ENCODE measurements at regions not wholly inside any gene's neighbourhood (a gene's known extent, or its start where the extent isn't known, plus 50 kb on each side); places are given as distances from the start of the nearest gene placed in this dataset.

DNA sequence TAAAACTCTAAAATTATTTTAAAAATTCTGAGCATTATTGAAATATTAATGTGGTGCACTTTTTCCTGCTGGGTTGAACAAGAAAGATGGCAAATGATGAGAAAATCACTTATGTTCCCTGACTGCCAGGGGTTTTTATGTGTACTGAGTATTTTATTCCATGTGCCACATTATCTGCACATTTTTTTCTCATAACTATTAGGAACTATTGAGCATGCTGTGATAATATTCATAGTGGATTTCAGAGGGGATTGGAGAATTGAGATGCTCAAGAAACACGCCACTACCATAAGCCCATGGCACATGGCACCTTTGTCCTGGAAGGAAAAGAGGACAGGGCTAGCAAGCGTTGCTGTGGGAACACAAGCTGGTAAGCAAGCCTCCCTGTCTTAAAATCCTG lies 478.5 kb upstream of the GYPC start:
- no peaks in the 10 kb centered on the region for H3K27me3 ChIP-seq
- no peak overlapping the region for H3K4me3 ChIP-seq
- DNase-seq: no peak
- intact Hi-C loops (cut with DNase I): no loop called here
- H3K27ac ChIP-seq: no peak overlapping the region
- 88% methylated on average over 2 of the region's 2 CpGs for WGBS, 2 donors
- H3K9me3 ChIP-seq: no peaks in the 10 kb centered on the region
- no peak for ATAC-seq
- no peaks in the 10 kb centered on the region for H3K4me1 ChIP-seq
- TF ChIP-seq CTCF (IDR thresholded peaks at IDR 0.05): no peak
- H3K36me3 ChIP-seq: no peaks in the 10 kb centered on the region

DNA sequence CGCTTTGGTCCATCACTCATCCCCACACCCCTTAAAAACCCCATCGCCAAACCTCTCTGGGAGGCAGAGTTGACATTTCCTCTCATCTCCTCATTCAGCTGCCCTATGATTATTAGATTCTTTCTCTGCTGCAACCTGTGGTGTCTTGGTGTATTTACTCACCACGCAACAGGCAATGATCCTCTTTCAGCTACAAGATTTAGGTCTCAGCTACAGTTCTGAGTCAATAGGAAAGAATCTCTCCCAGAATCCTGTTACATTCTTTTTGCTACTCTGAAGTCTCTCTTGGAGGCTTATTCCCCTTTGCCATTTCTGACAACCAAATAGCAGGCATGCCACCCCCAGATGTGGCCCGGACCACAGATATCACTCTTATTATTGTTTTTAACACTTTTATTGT lies 468.3 kb upstream of the GYPC start:
- Histone ChIP-seq H3K36me3 (no peaks in the 10 kb centered on the region), H3K9me3 (no peaks in the 10 kb centered on the region), H3K27me3 (peaks cover 0 to 5% (median 0%) of the 10 kb centered on the region in 7 donors), H3K4me3 (no peak overlapping the region), H3K4me1 (no peaks in the 10 kb centered on the region), H3K27ac (no peak overlapping the region)
- intact Hi-C loops (cut with DNase I): no loop called here
- WGBS, 2 donors: 67 to 68% methylated on average over 4 of the region's 4 CpGs
- ATAC-seq: no peak
- DNase-seq: no peak
- no peak for TF ChIP-seq CTCF (IDR thresholded peaks at IDR 0.05)

- no peak overlapping the region for H3K27ac ChIP-seq
- TF ChIP-seq CTCF (IDR thresholded peaks at IDR 0.05): no peak
- intact Hi-C loops (cut with DNase I): no loop called here
- no peak for ATAC-seq
- no peaks in the 10 kb centered on the region for H3K9me3 ChIP-seq
- DNase-seq: no peak
- H3K4me3 ChIP-seq: no peak overlapping the region
- 84 to 85% methylated on average over 4 of the region's 4 CpGs for WGBS, 2 donors
- no peaks in the 10 kb centered on the region for H3K4me1 ChIP-seq
- peaks cover 0 to 14% (median 0%) of the 10 kb centered on the region in 7 donors for H3K27me3 ChIP-seq
- H3K36me3 ChIP-seq: no peaks in the 10 kb centered on the region
These were observed 466.4 kb upstream of the GYPC start for GRCh38 chr2:126189527-126189926.

- Histone ChIP-seq H3K4me3 (no peak overlapping the region), H3K27me3 (no peaks in the 10 kb centered on the region), H3K27ac (no peak overlapping the region), H3K9me3 (peaks cover 0 to 17% (median 0%) of the 10 kb centered on the region in 11 donors), H3K4me1 (no peaks in the 10 kb centered on the region), H3K36me3 (no peaks in the 10 kb centered on the region)
- intact Hi-C loops (cut with DNase I): no loop called here
- 36 to 42% methylated on average over 3 of the region's 3 CpGs for WGBS, 2 donors
- no peak for TF ChIP-seq CTCF (IDR thresholded peaks at IDR 0.05)
- DNase-seq: no peak
- ATAC-seq: no peak
These were observed 455.4 kb upstream of the GYPC start for GRCh38 chr2:126200538-126200937.

DNA sequence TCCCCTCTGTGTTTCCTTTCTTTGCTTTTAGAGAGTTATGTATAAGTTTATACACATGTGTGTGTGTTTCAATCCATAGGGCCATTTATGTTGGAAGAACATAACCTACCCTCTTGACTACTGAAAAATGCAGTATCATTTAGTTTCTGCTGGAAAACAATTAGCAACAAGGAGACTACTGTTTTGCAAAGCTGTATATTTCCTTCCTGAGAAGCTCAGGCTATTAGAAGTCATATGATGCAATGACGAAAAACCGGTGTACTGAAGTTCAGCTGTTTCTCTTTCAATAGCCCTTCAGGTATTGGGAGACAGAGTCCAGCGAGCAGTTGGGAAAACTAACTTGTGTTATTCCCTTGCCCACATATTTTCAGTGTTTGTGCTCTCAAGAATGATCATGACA lies 447.7 kb upstream of the GYPC start:
- 77 to 87% methylated on average over 3 of the region's 3 CpGs for WGBS, 2 donors
- TF ChIP-seq CTCF (IDR thresholded peaks at IDR 0.05): no peak
- ATAC-seq (no peak), DNase-seq (no peak)
- H3K27me3 ChIP-seq: no peaks in the 10 kb centered on the region
- H3K27ac ChIP-seq: no peak overlapping the region
- no peaks in the 10 kb centered on the region for H3K9me3 ChIP-seq
- H3K36me3 ChIP-seq: no peaks in the 10 kb centered on the region
- intact Hi-C loops (cut with DNase I): no loop called here
- no peaks in the 10 kb centered on the region for H3K4me1 ChIP-seq
- no peak overlapping the region for H3K4me3 ChIP-seq
